ENCODE measurements at regions not wholly inside any gene's neighbourhood (a gene's known extent, or its start where the extent isn't known, plus 50 kb on each side); places are given as distances from the start of the nearest gene placed in this dataset.
A peak's percentile ranks its signal among the peaks of the same experiment; 100 is the strongest.
"Not testable (repeated sequence)": the region's sequence is repeated elsewhere in the genome, so short reads cannot be mapped to it uniquely, and the experiment has no call there.

DNA sequence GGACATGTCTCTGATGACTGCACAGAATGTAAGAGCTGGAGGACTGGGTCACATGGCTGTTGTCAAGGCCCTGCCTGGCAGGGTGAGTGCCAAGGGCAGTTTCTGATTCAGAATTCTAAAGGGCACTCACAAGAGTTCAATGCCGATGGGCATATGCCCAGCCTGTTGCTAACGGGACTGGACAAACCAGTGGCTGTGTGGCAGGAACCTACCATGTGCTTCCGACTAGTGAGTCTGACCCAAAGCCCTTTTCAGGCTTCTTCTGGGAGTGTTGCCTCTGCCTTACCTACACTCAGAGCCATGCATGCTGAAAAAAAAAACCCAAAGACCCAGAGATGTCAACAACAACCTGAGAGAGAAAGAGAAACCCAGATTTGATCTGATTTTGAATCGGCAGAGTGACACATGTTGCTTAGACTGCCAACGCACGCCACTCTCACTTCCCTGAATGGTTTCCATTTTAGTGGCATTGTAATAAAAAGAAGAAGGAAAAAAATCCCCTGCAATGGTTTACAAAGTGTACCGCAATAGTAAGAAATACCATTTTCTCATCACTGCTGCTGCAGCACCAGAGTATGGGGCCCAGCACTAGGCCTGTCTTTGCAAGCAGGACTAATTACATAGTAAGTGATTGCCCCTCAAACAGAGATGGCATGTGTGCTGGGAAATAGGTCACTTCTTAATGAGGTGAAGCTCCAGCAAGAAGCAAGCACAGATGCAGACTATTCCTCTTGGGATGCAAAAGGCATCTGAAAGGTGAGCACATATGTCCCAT, 194.3 kb downstream of the PALM2AKAP2 start:
- peak; percentile 21 to 53 for DNase-seq (ENCODE audit: low read depth in 1 of 2, low spot score in 1 of 2)

DNA sequence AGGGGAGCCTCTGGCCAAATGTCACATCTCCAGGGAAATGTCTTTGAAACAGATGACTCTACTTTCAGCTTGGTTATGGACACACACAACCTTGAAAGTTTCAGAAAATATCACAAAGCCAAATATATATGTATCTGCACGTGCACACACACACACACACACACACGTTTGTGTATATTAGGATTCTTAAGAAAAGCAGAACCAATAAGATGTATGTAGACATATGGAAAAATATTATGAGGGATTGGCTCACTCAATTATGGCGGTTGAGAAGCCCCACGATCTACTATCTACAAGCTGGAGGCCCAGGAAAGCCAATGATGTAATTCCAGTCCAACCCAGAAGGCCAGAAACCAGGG, 194.9 kb downstream of the PALM2AKAP2 start:
- no peak for DNase-seq (ENCODE audit: low read depth in 1 of 2, low spot score in 1 of 2)

DNA sequence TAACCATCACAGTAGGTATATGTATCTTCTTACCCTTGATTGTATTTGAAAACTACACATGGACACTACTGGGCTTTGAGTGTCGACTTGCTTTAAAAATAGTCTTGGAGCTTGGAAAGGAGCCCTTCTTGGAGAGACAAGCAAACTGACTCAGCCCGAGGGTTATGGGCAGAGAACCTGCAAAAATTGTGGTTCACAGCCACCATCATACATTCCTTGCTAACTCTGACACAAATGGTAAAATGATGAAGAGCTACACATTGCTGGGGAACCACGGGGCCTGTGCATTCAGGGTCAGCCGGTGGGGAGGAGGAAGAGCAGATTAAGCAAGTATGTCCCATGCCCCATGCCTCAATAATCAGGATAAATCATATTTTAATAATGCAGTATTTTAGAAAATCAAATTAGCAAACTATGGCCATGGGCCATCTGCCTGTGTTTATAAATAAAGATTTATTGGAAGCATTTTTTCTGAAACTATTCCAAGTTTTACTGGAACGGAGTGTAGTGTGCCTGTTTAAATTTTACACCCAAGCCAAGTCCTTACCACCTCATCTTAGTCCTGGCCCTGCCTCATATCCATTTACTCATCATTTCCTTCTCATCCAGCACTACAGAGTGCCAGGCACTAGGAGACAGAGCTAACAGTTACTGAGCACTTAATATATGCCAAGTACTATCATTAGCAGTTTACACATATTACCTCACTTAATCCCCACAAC, 195.7 kb downstream of the PALM2AKAP2 start:
- no peak for DNase-seq (ENCODE audit: low read depth in 1 of 2, low spot score in 1 of 2)

DNA sequence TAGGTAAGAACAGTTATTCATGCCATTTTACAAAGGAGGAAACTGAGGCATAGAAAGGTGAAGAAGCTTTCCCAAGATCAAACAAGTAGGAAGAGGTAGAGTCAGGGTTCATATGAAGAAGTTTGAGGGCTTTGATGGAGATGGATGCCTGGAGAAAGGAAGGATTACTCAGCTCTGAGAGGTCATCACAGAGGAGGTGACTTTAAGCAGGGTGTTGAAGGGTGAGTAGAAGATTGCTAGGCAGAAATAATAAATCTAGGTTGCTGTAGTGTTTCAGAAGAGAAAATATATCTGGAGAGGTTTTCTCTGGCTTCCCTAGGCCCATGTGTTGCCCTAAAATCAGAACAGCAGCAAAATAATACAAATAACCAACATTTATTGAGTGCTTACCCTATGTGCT, 196.3 kb downstream of the PALM2AKAP2 start:
- no peak for DNase-seq (ENCODE audit: low read depth in 1 of 2, low spot score in 1 of 2)

DNA sequence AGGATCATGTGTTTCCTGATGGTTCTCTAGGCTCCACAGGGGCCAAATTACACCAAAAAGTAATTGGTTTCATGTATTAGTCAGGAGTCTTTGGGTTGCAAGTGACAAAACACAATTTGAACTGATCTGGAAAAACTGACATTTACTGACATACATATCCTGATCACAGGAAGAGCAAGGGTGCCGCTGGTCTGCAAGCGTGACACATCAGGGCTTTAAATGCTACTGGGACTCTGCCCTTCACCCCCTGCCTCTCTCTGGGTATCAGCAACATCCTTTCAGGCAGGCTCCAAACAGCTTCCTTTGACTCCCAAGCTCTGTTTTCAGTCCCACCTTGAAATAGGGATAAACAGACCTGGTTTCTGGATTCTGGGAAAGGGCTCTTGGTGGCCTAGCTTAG, 197.5 kb downstream of the PALM2AKAP2 start:
- DNase-seq (ENCODE audit: low read depth in 1 of 2, low spot score in 1 of 2), result no peak

DNA sequence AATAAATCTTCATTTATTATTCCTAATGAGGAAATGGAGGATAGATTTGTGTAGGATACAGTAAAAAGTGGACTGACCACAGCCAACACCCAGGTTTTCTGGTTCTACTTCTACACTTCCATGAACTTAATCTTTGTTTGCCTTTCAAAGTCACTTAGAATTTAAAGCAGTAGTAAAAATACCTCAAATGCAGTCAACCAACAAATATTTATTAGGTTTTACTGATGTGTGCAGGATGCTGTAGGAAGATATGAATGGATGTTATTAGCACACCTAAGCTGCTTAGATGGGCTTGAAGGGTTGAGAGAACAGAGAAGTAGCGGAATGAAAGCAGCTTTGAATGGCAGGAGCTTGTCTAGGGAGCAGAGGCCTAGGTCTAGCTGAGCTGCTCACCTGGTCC, 201.1 kb downstream of the PALM2AKAP2 start:
- no peak for DNase-seq (ENCODE audit: low read depth in 1 of 2, low spot score in 1 of 2)

DNA sequence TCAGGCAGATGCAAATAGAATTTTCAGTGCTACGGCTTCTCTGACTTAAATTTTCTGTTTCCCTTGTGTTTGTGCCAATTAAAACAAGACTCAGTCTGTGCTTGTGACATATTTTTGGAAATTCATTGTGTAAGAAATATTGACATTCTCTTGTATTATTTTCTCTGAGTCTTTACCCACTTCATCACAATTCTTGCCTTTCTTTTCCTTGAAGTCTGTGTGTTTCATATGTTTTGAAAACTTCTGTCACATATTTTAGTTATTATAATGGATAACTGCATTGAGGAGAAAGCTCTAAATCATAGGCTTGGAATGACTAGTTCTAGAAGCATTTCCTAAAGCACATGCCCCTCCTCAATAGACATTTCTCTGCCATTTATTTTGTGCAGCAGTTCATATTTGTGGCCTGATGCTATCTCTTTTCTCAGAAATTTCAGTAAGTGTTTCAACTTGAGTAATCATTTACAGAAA, 206.6 kb downstream of the PALM2AKAP2 start:
- DNase-seq (ENCODE audit: low read depth in 1 of 2, low spot score in 1 of 2), result no peak

DNA sequence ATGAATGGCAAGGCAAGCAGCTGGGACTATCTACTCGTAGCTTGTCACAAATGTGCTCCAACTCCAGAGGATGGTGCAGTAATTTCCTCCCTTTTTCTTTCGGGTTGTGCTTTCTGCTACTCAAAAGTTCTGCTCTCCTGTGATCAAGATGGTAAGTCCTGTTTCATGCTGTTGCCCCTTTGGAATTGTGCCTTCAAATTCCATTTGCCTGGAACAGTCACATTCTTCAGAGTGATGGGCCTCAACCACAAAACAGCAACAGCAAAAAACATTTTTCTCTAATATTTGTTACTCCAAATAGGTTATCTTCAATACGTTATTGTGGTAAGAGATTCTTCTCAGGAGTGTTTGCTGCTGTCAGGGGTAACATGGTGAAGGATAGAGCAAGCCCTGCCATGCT, 209.3 kb downstream of the PALM2AKAP2 start:
- DNase-seq (ENCODE audit: low read depth in 1 of 2, low spot score in 1 of 2), result no peak

DNA sequence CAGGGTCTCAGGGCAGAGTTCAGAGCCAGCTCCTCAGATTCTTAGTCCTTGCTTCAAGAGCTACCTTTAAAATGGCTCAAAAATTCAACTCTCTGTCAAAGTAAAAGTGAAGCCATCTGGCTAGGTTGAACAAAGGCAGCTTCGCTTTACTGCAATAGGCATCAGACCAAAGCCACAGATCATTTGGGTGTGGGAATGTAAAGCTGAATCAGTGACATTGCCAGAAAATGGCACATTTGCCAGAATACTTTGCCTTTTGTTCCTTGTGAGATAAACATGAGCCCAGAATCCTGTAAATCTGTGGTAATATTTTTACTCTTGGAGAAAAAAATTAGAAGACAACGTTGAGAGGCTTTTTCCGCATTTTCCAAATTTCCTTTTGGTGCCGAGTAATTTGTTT, 210.5 kb downstream of the PALM2AKAP2 start:
- no peak for DNase-seq (ENCODE audit: low read depth in 1 of 2, low spot score in 1 of 2)

DNA sequence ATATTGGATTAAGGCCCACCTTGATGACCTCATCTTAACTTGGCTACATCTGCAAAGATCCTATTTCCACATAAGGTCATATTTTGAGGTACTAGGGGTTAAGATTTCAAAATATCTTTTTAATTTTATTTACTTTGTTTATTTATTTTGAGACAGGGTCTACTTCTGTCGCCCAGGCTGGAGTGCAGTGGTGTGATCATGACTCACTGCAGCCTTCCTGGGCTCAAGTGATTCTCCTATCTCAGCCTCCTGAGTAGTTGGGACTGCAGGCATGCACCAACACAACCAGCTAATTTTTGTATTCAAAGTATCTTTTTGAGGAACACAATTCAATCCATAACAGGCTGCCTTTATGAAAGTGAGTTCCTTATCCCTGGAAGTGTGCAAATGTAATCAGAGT, 212.3 kb downstream of the PALM2AKAP2 start:
- DNase-seq (ENCODE audit: low read depth in 1 of 2, low spot score in 1 of 2), result no peak

DNA sequence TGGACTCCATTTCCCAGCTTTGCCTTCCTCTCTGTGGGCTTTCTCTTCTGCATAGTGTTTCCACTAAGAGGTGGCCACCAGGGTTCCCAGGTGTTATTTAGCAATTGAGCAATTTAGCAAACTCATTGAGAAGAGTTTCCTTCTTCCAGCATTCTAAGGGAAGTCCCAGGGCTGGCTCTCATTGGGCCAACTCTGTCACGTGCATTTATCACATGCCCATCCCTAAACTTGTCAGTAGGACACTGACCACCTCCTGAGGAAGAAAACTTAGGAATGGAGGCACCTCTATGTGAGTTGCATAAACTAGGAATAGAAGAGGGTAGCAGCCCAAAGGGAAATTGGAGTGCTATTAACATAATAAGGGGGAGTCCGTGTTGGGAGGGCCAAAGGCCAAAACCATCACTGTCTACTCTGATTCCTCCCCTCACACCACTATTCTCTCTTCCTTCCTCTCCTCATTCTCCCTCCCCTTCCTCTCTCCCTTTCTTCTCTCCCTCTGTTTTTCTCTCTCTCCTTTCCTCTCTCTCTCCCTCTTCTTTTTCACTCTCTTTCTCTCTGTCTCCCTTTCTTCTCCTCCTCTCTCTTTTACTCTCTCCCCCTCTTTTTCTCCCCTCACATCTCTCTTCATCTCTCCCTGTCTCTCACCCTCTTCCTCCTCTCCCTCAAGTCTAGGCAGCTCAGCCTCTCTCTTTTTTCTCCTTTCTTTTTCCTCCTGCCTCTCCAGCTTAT, 213.4 kb downstream of the PALM2AKAP2 start:
- no peak for DNase-seq (ENCODE audit: low read depth in 1 of 2, low spot score in 1 of 2)

DNA sequence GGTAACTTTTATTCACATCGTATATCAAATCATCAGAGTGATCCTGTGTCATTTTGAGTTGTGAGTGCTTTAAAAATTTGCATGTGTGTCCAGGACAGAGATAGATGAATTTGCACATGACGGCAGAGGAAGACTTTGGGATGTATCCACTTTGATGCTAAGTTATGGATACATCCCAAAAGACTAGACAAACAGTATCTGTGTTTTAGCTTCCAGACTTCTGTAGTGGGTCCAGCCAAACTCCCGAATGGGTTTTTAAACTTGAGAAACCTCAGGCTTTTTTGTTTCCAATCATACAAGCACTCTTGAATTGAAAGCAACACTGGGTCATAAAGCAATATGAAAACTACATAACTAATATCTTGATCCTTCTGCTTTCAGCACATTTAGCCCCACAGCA, 213.8 kb downstream of the C9orf152 start:
- DNase-seq (ENCODE audit: low read depth in 1 of 2, low spot score in 1 of 2), result no peak

DNA sequence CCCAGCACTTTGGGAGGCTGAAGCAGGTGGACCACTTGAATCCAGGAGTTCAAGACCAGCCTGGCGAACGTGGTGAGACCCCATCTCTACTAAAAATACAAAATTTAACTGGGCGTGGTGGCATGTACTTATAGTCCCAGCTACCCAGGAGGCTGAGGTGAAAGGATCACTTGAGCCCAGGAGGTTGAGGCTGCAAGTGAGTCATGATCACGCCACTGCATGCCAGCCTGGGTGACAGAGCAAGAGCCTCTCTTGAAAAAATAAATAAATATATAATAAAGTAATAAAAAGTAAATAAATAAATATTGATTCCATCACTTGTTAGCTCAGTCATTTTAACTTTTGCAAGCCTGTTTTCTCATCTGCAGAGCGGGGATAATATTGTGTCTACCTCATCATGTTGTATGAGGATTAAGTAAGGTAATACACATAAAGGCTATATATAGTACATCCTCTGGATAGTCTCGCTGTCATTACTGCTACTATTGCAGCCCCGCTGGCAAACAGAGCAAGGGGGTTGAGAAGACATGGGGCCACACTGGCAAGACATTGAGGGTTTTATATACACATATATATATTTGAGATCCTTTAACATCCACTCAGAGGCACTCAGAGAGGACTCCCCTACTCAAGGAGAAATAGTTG, 210.9 kb downstream of the C9orf152 start:
- DNase-seq (ENCODE audit: low read depth in 1 of 2, low spot score in 1 of 2), result no peak

DNA sequence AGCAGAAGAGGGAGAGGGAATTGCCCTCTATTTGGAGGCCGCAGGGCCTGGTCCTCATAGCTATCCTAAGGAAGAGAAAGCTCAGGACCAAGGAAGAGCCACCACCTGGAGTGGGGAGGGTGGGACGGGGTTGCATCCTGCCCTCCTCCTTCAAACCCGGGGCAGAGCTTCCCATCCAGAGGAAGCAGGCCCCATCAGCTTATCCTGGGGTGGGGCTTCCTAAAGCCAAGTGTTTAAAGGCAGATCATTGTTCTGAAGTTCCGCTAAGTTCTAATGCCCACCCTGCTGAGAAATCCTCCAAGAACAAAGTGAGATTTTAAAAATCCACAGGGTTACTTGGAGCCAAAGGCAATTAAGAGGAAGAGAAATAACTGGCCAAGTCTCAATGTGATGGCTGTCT, 210.3 kb downstream of the C9orf152 start:
- no peak for DNase-seq (ENCODE audit: low read depth in 1 of 2, low spot score in 1 of 2)

DNA sequence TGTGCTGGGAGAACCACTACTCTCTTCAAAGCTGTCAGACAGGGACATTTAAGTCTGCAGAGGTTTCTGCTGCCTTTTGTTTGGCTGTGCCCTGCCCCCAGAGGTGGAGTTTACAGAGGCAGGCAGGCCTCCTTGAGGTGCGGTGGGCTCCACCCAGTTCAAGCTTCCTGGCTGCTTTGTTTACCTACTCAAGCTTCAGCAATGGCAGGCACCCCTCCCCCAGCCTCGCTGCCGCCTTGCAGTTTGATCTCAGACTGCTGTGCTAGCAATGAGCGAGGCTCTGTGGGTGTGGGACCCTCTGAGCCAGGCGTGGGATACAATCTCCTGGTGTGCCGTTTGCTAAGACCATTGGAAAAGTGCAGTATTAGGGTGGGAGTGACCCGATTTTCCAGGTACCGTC, 202.4 kb downstream of the C9orf152 start:
- not testable (repeated sequence) for DNase-seq (ENCODE audit: low read depth in 1 of 2, low spot score in 1 of 2)

DNA sequence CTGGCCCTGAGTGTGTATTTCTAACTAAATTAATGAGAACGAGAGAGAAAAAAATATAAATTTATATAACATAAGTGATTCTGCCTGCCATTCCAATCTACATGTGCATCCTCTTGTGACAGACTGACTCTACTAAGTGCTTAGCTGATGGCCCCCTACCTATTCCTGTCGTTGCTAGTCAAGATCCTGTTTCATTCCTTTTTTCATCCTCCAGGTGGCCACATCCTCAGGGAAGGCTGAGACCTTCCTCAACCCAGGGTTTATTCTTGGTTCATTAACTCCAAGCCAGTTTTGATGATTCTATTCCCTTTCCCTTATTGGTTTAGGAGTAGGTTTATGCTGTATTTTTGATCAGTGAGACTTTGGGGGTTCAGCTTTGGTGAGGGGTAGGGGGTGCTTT, 201.3 kb downstream of the C9orf152 start:
- no peak for DNase-seq (ENCODE audit: low read depth in 1 of 2, low spot score in 1 of 2)

DNA sequence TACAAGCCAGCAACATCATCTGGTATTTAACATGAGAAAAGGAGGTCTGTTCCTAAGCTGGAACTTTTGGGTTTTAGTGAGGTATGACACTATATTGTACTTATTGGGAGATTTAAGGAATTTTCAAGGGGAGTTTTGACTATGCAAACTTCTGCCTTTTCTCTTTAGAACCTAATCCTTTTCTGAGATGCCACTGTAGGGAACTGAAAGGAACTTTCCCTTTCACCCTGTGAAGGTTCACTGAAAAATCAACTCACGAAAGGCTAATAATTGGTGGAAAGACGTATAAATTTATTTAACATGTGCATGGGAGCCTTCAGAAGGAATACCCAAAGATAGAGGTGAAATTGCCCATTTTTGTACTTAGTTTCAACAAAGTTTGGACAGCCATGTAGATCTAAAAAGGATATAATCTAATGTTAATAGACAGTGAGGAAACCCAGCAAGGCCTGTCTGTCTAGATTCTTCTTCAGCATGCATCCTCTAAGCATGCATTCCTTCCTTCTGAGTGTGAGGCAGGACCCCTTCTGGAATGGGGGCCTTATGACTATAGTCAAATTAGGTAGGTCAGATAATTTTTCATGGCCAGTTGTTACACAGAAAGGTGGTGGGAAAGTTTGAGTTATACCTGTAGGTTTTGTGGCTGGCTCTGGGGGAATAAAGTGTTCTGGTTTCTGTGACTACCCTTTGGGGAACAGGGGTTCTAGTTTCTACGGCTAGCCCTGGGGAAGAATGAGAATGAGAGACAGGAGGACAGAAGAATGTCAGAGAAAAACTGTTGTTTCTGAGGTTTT, 200.3 kb downstream of the C9orf152 start:
- no peak for DNase-seq (ENCODE audit: low read depth in 1 of 2, low spot score in 1 of 2)

DNA sequence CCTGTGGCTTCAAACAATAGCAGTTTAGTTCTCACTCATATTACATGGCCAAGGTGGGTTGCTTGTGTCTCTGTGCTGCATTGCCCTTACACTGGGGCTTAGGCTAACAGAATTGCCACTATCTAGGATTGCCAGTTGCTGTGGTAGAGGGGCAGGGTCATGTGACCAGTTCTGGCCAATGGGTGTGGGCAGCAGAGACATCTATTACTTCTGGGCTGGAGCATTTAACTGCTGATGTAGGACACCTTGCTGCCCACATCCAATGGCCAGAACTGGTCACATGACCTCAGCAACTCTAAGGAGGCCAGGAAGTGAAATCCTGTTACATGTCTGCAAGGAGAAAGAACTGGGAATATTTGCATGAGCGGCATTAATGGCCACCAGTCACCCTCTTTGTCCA, 199.3 kb downstream of the C9orf152 start:
- DNase-seq (ENCODE audit: low read depth in 1 of 2, low spot score in 1 of 2), result no peak

DNA sequence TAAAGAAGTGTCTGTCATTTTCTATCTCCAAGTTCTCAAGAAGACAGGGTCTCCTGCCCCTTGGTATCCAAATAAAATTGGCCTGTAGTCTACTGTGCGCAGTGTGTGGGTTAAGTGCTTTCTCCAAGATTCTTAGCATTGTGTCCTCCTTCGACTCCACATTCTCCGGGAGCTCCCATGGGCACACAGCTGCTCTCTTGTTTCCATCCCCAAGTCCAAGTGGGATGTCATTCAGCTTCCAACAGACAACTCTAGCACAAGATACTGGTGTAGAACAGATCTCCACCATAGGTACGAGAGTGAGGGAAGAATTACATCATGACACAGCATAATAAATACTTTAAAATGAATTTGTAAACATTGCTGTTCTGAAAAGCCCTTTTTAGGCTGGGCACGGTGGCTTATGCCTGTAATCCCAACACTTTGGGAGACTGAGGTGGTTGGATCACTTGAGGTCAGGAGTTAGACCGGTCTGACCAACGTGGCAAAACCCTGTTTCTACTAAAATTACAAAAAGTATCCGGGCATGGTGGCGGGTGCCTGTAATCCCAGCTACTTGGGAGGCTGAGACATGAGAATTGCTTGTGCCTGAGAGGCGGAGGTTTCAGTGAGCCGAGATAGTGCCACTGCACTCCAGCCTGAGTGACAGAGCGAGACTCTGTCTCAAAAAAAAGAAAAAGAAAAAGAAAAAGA, 196.2 kb downstream of the C9orf152 start:
- DNase-seq (ENCODE audit: low read depth in 1 of 2, low spot score in 1 of 2), result no peak

DNA sequence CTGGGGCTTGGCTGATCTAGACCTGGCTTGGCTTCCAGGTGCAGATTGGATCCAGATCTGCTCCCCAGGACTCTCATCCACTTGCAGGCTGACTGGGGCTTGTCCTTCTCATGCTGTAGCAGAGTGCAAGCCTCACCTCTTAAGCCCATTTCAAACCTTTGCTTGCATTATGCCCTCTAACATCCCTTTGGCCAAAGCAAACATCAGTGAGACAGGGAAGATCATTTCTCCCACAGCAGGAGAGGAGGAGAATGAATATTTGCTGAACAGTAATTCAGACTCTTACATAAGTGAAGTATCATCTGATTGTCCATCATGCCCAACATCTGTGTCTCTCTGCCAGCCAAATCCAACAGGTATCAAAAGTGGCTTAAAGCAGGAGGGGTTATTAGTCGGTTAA, 194.9 kb downstream of the C9orf152 start:
- DNase-seq (ENCODE audit: low read depth in 1 of 2, low spot score in 1 of 2), result no peak

All from activated CD4-positive, alpha-beta T cell treated with anti-CD3 and anti-CD28 coated beads, Interleukin-2, amount 50 U/mL, for 24 hours (primary cell).